GM23248 (cell line): ENCODE measurements at regions not wholly inside any gene's neighbourhood (a gene's known extent, or its start where the extent isn't known, plus 50 kb on each side); places are given as distances from the start of the nearest gene placed in this dataset.

ENCODE experiments used
- DNase-seq: peaks from one replicate; pipeline ENCODE4 v3.0.0-alpha.2; 2015
- H2AFZ ChIP-seq: fragments of 200-600 bp; sonication (generic); 2 replicates; pipeline ENCODE4 v1.6.1; 2016; ENCODE audit warnings: antibody characterized with exemption
- H3F3A ChIP-seq: fragments of 200-600 bp; sonication (generic); 2 replicates; pipeline ENCODE4 v1.6.1; 2016; ENCODE audit warnings: mild to moderate bottlenecking, antibody characterized with exemption, mixed run types; ENCODE audit not compliant: insufficient read depth
- H3K27ac ChIP-seq: fragments of 200-600 bp; sonication (generic); 2 replicates; pipeline ENCODE4 v1.5.1; 2016; ENCODE audit warnings: mild to moderate bottlenecking
- H3K27me3 ChIP-seq: fragments of 200-600 bp; sonication (generic); replicated peaks from 2 replicates; pipeline ENCODE4 v1.6.1; 2016; ENCODE audit warnings: mild to moderate bottlenecking; ENCODE audit not compliant: insufficient read depth
- H3K36me3 ChIP-seq: fragments of 200-600 bp; sonication (generic); 2 replicates; pipeline ENCODE4 v1.6.1; 2016; ENCODE audit warnings: low read depth, mild to moderate bottlenecking
- H3K4me1 ChIP-seq: fragments of 200-600 bp; sonication (generic); 2 replicates; pipeline ENCODE4 v1.6.1; 2016; ENCODE audit warnings: mild to moderate bottlenecking; ENCODE audit not compliant: insufficient read depth
- H3K4me2 ChIP-seq: fragments of 200-600 bp; sonication (generic); one replicate; pipeline ENCODE4 v1.6.1; 2016; ENCODE audit warnings: mild to moderate bottlenecking; ENCODE audit not compliant: unreplicated experiment
- H3K4me3 ChIP-seq: fragments of 200-600 bp; sonication (generic); 2 replicates; pipeline ENCODE4 v1.5.1; 2016; ENCODE audit warnings: mild to moderate bottlenecking
- H3K79me2 ChIP-seq: fragments of 200-600 bp; sonication (generic); 2 replicates; pipeline ENCODE4 v1.6.1; 2016; ENCODE audit warnings: mild to moderate bottlenecking; ENCODE audit not compliant: insufficient read depth
- H3K9ac ChIP-seq: fragments of 200-600 bp; sonication (generic); 2 replicates; pipeline ENCODE4 v1.6.1; 2016; ENCODE audit warnings: mild to moderate bottlenecking
- H3K9me2 ChIP-seq: fragments of 200-600 bp; sonication (generic); 2 replicates; pipeline ENCODE4 v1.6.1; 2016; ENCODE audit warnings: mixed run types, mild to moderate bottlenecking, moderate library complexity; ENCODE audit not compliant: insufficient read depth
- H3K9me3 ChIP-seq: fragments of 200-600 bp; sonication (generic); one replicate; pipeline ENCODE4 v1.6.1; 2017; ENCODE audit warnings: low read depth
- H4K20me1 ChIP-seq: fragments of 200-600 bp; sonication (generic); 2 replicates; pipeline ENCODE4 v1.6.0; 2016; ENCODE audit not compliant: insufficient read depth
- EZH2 ChIP-seq: fragments of 200-600 bp; sonication (generic); IDR thresholded peaks from 2 replicates; pipeline ENCODE4 v1.6.1; 2018; ENCODE audit warnings: antibody characterized with exemption, mild to moderate bottlenecking; ENCODE audit not compliant: insufficient read depth, poor library complexity, severe bottlenecking
- EZH2phosphoT487 ChIP-seq: fragments of 200-600 bp; sonication (generic); IDR thresholded peaks from 2 replicates; pipeline ENCODE4 v1.6.1; 2018; ENCODE audit warnings: antibody characterized with exemption, moderate library complexity, mild to moderate bottlenecking, low read depth; ENCODE audit not compliant: insufficient read depth
- WGBS, 2 experiments: methylation state at CpG; one replicate each; pipeline ENCODE4 v1.1.6; 2015 to 2017; ENCODE audit warnings: low lambda C conversion rate in 2 of 2, low coverage in 1 of 2; ENCODE audit errors: missing lambda C conversion rate in 2 of 2; 5-methylcytosine and 5-hydroxymethylcytosine counted together
- in situ Hi-C: fragments of 300-500 bp; cut with MboI; formaldehyde crosslinking; loops from 2 replicates; pipeline ENCODE4 v1.15.0; 2020

DNA sequence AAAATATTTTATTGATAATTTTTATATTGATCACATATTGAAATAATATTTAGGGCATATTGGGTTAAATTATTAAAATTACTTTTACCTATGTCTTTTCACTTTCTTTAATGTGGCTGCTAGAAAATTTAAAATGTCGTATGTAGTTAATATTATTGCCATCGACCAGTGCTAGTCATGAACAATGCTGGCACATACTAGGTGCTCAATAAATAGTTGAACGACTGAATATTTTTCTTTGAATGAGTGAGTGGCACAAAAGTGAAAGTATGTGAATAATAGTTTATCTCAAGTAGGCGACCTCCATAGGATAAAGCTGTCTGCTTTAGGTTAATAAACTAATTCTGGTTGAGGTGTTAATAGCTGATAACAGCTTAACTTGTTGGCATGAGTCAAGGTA, 150.8 kb upstream of the FGGY start:
- peak overlapping the region; percentile 74; the same call in 1 of the 2 replicates for H3K9ac ChIP-seq
- no peaks in the 10 kb centered on the region for H3K27me3 ChIP-seq
- peaks cover 49% of the 10 kb centered on the region for H3K4me1 ChIP-seq
- H3K4me3 ChIP-seq, result peak overlapping the region; percentile 67
- H3K79me2 ChIP-seq, result no peaks in the 10 kb centered on the region
- H3K36me3 ChIP-seq, result no peaks in the 10 kb centered on the region
- peak overlapping the region; percentile 81; the same call in 1 of the 2 replicates for H2AFZ ChIP-seq
- peaks cover 47% of the 10 kb centered on the region for H3F3A ChIP-seq
- H3K9me3 ChIP-seq, result no peaks in the 10 kb centered on the region
- no peak overlapping the region for H3K27ac ChIP-seq
- TF ChIP-seq EZH2 (no peak), EZH2phosphoT487 (no peak)
- H4K20me1 ChIP-seq, result no peaks in the 10 kb centered on the region
- no peaks in the 10 kb centered on the region for H3K9me2 ChIP-seq
- H3K4me2 ChIP-seq, result peak overlapping the region; percentile 80
- WGBS, 2 experiments, result 95 to 97% methylated on average over 4 of the region's 4 CpGs
- in situ Hi-C loops, result no loop called here
- no peak for DNase-seq

GRCh38 chr1:59146651-59147358, 150.1 kb upstream of the FGGY start:
- no peaks in the 10 kb centered on the region for H3K36me3 ChIP-seq
- H3K9me2 ChIP-seq, result no peaks in the 10 kb centered on the region
- peaks cover 53% of the 10 kb centered on the region for H3F3A ChIP-seq
- TF ChIP-seq EZH2phosphoT487 (no peak), EZH2 (no peak)
- peak; percentile 62 for DNase-seq
- peak overlapping the region; percentile 80 for H3K4me2 ChIP-seq
- in situ Hi-C loops, result no loop called here
- H3K9ac ChIP-seq, result peak overlapping the region; percentile 74
- peak overlapping the region; percentile 67 for H3K4me3 ChIP-seq
- no peaks in the 10 kb centered on the region for H3K79me2 ChIP-seq
- H3K27me3 ChIP-seq, result no peaks in the 10 kb centered on the region
- H3K4me1 ChIP-seq, result peaks cover 56% of the 10 kb centered on the region
- H3K27ac ChIP-seq, result peak overlapping the region; percentile 14; the same call in 1 of the 2 replicates
- H3K9me3 ChIP-seq, result no peaks in the 10 kb centered on the region
- H2AFZ ChIP-seq, result peak overlapping the region; percentile 81
- H4K20me1 ChIP-seq, result no peaks in the 10 kb centered on the region
- 2 to 3% methylated on average over 20 to 45 of the region's 52 CpGs for WGBS, 2 experiments

DNA sequence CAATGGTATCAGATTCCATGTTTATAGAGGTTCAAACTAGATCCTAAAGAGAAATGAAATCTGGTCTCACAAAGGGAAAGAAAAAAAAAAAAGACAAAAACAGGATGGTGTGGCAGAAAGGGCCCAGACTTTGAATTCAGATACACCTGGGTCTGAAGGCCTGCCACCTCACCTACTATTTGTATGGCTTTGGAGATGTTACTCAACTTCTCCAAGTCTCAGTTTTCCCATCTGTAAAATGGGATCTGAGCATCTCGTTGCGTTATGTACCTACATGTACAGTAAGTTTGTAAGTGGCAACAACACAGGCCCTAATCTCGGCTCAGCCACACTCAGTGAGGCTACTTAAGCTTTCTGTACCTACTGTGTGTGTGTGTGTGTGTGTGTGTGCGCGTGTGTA, 147.5 kb upstream of the FGGY start:
- Histone ChIP-seq H3K9ac (no peak overlapping the region), H4K20me1 (no peaks in the 10 kb centered on the region), H3K4me3 (no peak overlapping the region), H3K36me3 (no peaks in the 10 kb centered on the region), H3K4me1 (peaks cover 50% of the 10 kb centered on the region), H3K4me2 (no peak overlapping the region), H3K9me2 (no peaks in the 10 kb centered on the region), H3K79me2 (no peaks in the 10 kb centered on the region), H3F3A (peaks cover 41% of the 10 kb centered on the region), H2AFZ (no peak overlapping the region), H3K9me3 (no peaks in the 10 kb centered on the region), H3K27me3 (no peaks in the 10 kb centered on the region), H3K27ac (no peak overlapping the region)
- no peak for TF ChIP-seq EZH2
- no peak for TF ChIP-seq EZH2phosphoT487
- DNase-seq, result no peak
- in situ Hi-C loops, result no loop called here
- WGBS, 2 experiments, result 98 to 99% methylated on average over 5 of the region's 5 CpGs

GRCh38 chr1:59150577-59151386, 146.1 kb upstream of the FGGY start:
- TF ChIP-seq EZH2phosphoT487 (no peak), EZH2 (no peak)
- no peaks in the 10 kb centered on the region for H4K20me1 ChIP-seq
- H2AFZ ChIP-seq, result peak overlapping the region; percentile 58
- no peaks in the 10 kb centered on the region for H3K36me3 ChIP-seq
- peak overlapping the region; percentile 68 for H3K9ac ChIP-seq
- H3K4me1 ChIP-seq, result peaks cover 60% of the 10 kb centered on the region
- H3K4me2 ChIP-seq, result peak overlapping the region; percentile 88
- H3K4me3 ChIP-seq, result peak overlapping the region; percentile 63
- H3K27me3 ChIP-seq, result no peaks in the 10 kb centered on the region
- H3K9me2 ChIP-seq, result no peaks in the 10 kb centered on the region
- WGBS, 2 experiments, result 0 to 1% methylated on average over 4 of the region's 4 CpGs
- peak overlapping the region; percentile 89 for H3K27ac ChIP-seq
- peaks cover 44% of the 10 kb centered on the region for H3F3A ChIP-seq
- H3K9me3 ChIP-seq, result no peaks in the 10 kb centered on the region
- in situ Hi-C loops, result no loop called here
- peak; percentile 99 for DNase-seq
- no peaks in the 10 kb centered on the region for H3K79me2 ChIP-seq
